OCI-LY7 (cell line): ENCODE measurements at regions not wholly inside any gene's neighbourhood (a gene's known extent, or its start where the extent isn't known, plus 50 kb on each side); places are given as distances from the start of the nearest gene placed in this dataset.

Experiments
- CTCF ChIP-seq: fragments of 200-600 bp; sonication (generic); conservative IDR thresholded peaks from 2 replicates; pipeline ENCODE4 v1.5.1; 2014; ENCODE audit warnings: mild to moderate bottlenecking, antibody characterized with exemption, low read length, moderate library complexity, mixed read lengths
- EZH2phosphoT487 ChIP-seq: fragments of 200-600 bp; sonication (generic); IDR thresholded peaks from 2 replicates; pipeline ENCODE4 v1.6.1; 2018; ENCODE audit warnings: low read depth, borderline replicate concordance, mild to moderate bottlenecking, mixed run types, antibody characterized with exemption, low read length, moderate library complexity, mixed read lengths

GRCh38 chrX:149205937-149206336 lies 299.2 kb downstream of the IDS start:
- TF ChIP-seq CTCF: no peak
- no peak for TF ChIP-seq EZH2phosphoT487
